Tibial artery (tissue), 4 donors: ENCODE measurements at regions not wholly inside any gene's neighbourhood (a gene's known extent, or its start where the extent isn't known, plus 50 kb on each side); places are given as distances from the start of the nearest gene placed in this dataset.

Experiments
- DNase-seq, 2 donors: peaks; one replicate each; pipeline ENCODE4 v3.0.0-alpha.2; 2019
- H3K27ac ChIP-seq, 2 donors: fragments of 200-600 bp; sonication (generic) in 1 of 2; 1 replicate in 1 of 2; 2 replicates in 1 of 2; pipeline ENCODE4 v1.5.1; 2018 to 2019; ENCODE audit warnings: mild to moderate bottlenecking in 1 of 2
- H3K27me3 ChIP-seq, 2 donors: fragments of 200-600 bp; sonication (generic) in 1 of 2; one replicate each; pipeline versions ENCODE4 v1.5.1 to v1.6.0; 2016 to 2019
- H3K36me3 ChIP-seq, 3 donors: fragments of 200-600 bp; sonication (generic) in 2 of 3; one replicate each; pipeline ENCODE4 v1.5.1; 2016 to 2019; ENCODE audit warnings: mild to moderate bottlenecking in 2 of 3
- H3K4me1 ChIP-seq, 4 donors: fragments of 200-600 bp; sonication (generic) in 2 of 4; 1 replicate in 3 of 4; 2 replicates in 1 of 4; pipeline ENCODE4 v1.5.1; 2016 to 2019
- H3K4me3 ChIP-seq, 2 donors: fragments of 200-600 bp; sonication (generic) in 1 of 2; 1 replicate in 1 of 2; 2 replicates in 1 of 2; pipeline ENCODE4 v1.5.1; 2018 to 2019; ENCODE audit warnings: mild to moderate bottlenecking in 2 of 2
- H3K9me3 ChIP-seq, 3 donors: fragments of 200-600 bp; sonication (generic) in 1 of 3; one replicate each; pipeline ENCODE4 v1.5.1; 2016 to 2019
- intact Hi-C: fragments of 100-400 bp; cut with DNase I; formaldehyde crosslinking; loops from one replicate; pipeline ENCODE4 v1.15.0; 2023; ENCODE audit warnings: low total_unique reads
- TF ChIP-seq, protein P1 (sequence below), 2 experiments: fragments of 200-600 bp in 1 of 2; fragments of 450-650 bp in 1 of 2; IDR thresholded peaks; one replicate each; pipeline ENCODE4 v1.5.1; 2017 to 2019; ENCODE audit warnings: antibody characterized with exemption in 2 of 2, mild to moderate bottlenecking in 1 of 2, moderate library complexity in 1 of 2

DNA sequence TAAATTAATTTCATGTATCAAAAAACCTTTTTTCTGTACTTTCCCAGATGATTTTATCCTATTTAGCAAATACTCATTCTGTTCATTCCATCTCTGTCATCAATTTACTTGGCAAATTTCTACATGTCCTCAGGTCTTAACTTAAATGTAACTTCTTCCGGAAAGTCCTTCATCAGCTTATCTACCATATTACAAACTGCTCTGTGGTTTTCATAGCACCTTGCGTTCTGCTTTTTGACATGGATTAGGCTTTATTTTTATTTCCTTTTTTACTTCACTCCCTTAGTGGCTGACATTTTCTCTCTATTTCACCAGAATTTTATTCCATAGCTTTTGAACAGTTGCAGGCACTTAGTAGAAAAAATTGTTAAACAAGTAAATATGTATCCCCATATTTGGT is 1040.8 kb downstream of the TAF11L14 start:
- intact Hi-C loops = no loop called here
- no peak overlapping the region for H3K4me3 ChIP-seq
- no peaks in the 10 kb centered on the region for H3K9me3 ChIP-seq
- no peaks in the 10 kb centered on the region for H3K4me1 ChIP-seq
- H3K27me3 ChIP-seq = no peaks in the 10 kb centered on the region
- no peak overlapping the region for H3K27ac ChIP-seq
- TF ChIP-seq, protein P1, sequence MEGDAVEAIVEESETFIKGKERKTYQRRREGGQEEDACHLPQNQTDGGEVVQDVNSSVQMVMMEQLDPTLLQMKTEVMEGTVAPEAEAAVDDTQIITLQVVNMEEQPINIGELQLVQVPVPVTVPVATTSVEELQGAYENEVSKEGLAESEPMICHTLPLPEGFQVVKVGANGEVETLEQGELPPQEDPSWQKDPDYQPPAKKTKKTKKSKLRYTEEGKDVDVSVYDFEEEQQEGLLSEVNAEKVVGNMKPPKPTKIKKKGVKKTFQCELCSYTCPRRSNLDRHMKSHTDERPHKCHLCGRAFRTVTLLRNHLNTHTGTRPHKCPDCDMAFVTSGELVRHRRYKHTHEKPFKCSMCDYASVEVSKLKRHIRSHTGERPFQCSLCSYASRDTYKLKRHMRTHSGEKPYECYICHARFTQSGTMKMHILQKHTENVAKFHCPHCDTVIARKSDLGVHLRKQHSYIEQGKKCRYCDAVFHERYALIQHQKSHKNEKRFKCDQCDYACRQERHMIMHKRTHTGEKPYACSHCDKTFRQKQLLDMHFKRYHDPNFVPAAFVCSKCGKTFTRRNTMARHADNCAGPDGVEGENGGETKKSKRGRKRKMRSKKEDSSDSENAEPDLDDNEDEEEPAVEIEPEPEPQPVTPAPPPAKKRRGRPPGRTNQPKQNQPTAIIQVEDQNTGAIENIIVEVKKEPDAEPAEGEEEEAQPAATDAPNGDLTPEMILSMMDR (IDR thresholded peaks at IDR 0.05) = no peak
- DNase-seq = no peak
- no peaks in the 10 kb centered on the region for H3K36me3 ChIP-seq

DNA sequence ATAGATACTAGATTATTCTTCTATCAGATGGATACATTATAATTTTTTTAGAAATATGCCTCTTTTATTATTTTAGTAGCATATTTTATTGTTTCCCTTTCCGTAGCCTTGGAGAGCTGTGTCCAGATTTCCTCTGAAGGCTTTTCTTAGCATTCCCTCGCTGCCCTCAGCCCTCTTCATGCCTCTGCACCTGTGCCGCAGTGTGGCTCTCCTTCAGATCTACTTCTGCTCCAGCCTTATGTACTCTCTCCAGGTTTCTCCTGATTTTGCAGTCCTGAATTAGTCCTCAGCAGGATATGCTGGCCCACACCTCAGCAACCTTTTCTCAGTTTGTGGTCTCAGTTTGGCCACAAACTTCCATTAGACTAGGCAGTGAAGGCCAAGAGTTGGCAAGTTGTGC is 1052.0 kb downstream of the TAF11L14 start:
- Histone ChIP-seq H3K27me3 (no peaks in the 10 kb centered on the region), H3K4me1 (no peaks in the 10 kb centered on the region), H3K27ac (no peak overlapping the region), H3K9me3 (no peaks in the 10 kb centered on the region), H3K4me3 (no peak overlapping the region), H3K36me3 (no peaks in the 10 kb centered on the region)
- TF ChIP-seq, protein P1 (IDR thresholded peaks at IDR 0.05) = no peak
- no peak for DNase-seq
- intact Hi-C loops = no loop called here

DNA sequence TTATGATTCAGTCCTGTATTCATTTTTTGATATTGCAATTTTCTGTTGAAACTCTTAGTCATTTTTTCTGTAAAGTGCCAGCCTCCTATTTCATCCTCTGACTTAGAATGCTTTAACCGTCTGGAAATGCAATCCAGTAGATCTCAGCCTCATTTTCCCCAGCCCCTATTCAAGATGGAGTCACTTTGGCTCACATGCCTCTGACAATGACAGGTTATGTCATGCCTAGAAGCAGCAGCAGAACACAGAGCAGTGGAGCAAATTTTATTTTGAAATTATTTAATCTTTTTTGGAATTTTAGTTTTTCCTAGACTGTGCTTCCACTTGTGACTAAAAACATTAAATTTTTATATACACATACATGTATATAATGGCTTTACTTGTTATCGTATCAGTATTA is 1053.2 kb downstream of the TAF11L14 start:
- Histone ChIP-seq H3K4me3 (no peak overlapping the region), H3K27me3 (no peaks in the 10 kb centered on the region), H3K27ac (no peak overlapping the region), H3K9me3 (no peaks in the 10 kb centered on the region), H3K36me3 (no peaks in the 10 kb centered on the region), H3K4me1 (no peaks in the 10 kb centered on the region)
- TF ChIP-seq, protein P1 (IDR thresholded peaks at IDR 0.05) = no peak
- no peak for DNase-seq
- intact Hi-C loops = no loop called here

DNA sequence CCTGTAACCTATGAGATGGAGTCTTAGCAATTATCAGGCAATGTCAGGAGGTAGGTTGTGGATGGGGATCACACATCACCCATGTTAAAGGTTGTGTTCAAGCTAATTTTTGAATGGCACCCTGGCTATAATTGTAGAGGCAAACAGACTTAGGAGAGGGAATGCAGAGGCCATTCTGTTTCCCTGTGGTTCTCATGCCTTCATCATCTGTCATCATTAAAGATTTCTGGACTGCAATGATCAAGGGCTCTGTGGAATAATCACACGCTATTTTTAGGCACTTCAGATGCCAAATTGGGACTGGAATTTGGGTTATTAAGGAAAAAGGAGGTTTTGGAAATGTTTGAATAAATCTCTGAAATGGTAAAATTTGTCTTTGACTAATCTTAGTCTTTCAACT is 1065.4 kb downstream of the TAF11L14 start:
- TF ChIP-seq, protein P1 (IDR thresholded peaks at IDR 0.05) = no peak

DNA sequence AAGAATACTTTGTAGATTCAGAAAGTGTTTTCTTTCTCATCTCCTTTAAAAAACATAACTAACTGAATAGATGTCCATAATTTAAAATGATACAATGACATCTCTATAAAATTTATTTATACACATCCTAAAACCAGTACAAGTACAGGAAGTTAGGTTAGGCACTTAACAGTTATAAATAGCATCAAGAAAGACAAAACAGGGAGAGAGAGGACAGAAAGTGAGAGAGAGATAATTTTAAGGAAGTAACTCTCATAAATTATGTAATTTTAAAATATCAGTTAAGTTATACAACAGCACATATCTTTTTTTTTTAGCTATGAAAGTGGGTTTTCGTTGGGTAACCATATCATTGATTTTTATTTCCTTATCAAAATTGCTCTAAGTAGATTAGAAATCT is 1068.6 kb downstream of the TAF11L14 start:
- H3K27ac ChIP-seq = no peak overlapping the region
- H3K27me3 ChIP-seq = no peaks in the 10 kb centered on the region
- TF ChIP-seq, protein P1 (IDR thresholded peaks at IDR 0.05) = no peak
- DNase-seq = no peak
- intact Hi-C loops = no loop called here
- H3K36me3 ChIP-seq = no peaks in the 10 kb centered on the region
- H3K4me1 ChIP-seq = no peaks in the 10 kb centered on the region
- H3K4me3 ChIP-seq = no peak overlapping the region
- no peaks in the 10 kb centered on the region for H3K9me3 ChIP-seq

More for the DNA sequence above, 1065.4 kb downstream of the TAF11L14 start:
- no peak overlapping the region for H3K27ac ChIP-seq
- intact Hi-C loops = no loop called here
- no peak overlapping the region for H3K4me3 ChIP-seq
- no peaks in the 10 kb centered on the region for H3K27me3 ChIP-seq
- no peak for DNase-seq
- H3K36me3 ChIP-seq = no peaks in the 10 kb centered on the region
- H3K9me3 ChIP-seq = no peaks in the 10 kb centered on the region
- no peaks in the 10 kb centered on the region for H3K4me1 ChIP-seq

DNA sequence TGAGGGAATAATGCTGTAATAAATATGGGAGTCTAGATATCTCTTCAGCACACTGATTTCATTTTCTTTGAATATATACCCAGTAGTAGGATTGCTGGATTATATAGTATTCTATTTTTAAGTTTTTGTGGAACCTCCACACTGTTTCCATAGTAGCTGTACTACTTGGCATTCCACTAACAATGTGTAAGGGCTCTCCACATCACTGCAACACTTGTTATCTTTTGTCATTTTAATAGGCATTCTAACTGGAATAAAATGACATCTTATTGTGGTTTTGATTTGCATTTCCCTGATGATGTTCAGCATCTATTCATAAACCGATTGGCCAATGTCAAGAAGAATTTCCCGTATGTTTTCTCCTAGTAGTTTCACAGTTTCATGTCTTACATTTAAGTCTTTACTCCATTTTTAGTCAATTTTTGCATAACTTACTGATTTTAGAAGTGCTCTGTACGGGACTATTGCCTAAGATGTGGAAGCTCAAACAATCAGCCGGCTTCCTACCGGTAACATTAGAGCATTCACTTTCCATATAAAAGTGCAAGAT is 1078.8 kb downstream of the TAF11L14 start:
- no peak for DNase-seq
- no peaks in the 10 kb centered on the region for H3K27me3 ChIP-seq
- TF ChIP-seq, protein P1 (IDR thresholded peaks at IDR 0.05) = no peak

More for the DNA sequence above, 1078.8 kb downstream of the TAF11L14 start:
- Histone ChIP-seq H3K27ac (no peak overlapping the region), H3K36me3 (no peaks in the 10 kb centered on the region), H3K4me3 (no peak overlapping the region), H3K9me3 (no peaks in the 10 kb centered on the region), H3K4me1 (no peaks in the 10 kb centered on the region)
- intact Hi-C loops = no loop called here
